Loucy (cell line): ENCODE measurements at regions not wholly inside any gene's neighbourhood (a gene's known extent, or its start where the extent isn't known, plus 50 kb on each side); places are given as distances from the start of the nearest gene placed in this dataset.

ENCODE experiments used
- EZH2phosphoT487 ChIP-seq: fragments of 200-600 bp; IDR thresholded peaks from 2 replicates; pipeline ENCODE4 v1.6.1; 2018; ENCODE audit warnings: antibody characterized with exemption, mild to moderate bottlenecking, moderate library complexity, borderline replicate concordance
- TF ChIP-seq, protein P1 (sequence below): fragments of 200-600 bp; sonication (generic); conservative IDR thresholded peaks from 2 replicates; pipeline ENCODE4 v1.5.1; 2014; ENCODE audit warnings: mild to moderate bottlenecking, antibody characterized with exemption, low read length

DNA sequence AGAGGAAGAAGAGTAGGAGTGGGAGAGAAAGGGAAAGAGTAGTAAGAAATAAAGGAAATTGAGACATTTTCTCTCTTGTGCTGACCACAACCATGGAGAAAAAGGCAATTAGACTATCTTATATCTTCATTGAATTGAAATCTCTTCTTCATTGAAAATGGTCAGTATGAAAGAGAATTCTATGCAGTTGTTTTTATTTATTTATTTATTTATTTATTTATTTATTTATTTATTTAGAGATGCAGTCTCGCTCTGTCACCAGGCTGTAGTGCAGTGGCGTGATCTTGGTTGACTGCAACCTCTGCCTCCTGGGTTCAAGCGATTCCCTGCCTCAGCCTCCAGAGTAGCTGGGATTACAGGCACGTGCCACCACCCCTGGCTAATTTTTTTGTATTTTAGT lies 447.1 kb downstream of the PTPRC start:
- TF ChIP-seq, protein P1, sequence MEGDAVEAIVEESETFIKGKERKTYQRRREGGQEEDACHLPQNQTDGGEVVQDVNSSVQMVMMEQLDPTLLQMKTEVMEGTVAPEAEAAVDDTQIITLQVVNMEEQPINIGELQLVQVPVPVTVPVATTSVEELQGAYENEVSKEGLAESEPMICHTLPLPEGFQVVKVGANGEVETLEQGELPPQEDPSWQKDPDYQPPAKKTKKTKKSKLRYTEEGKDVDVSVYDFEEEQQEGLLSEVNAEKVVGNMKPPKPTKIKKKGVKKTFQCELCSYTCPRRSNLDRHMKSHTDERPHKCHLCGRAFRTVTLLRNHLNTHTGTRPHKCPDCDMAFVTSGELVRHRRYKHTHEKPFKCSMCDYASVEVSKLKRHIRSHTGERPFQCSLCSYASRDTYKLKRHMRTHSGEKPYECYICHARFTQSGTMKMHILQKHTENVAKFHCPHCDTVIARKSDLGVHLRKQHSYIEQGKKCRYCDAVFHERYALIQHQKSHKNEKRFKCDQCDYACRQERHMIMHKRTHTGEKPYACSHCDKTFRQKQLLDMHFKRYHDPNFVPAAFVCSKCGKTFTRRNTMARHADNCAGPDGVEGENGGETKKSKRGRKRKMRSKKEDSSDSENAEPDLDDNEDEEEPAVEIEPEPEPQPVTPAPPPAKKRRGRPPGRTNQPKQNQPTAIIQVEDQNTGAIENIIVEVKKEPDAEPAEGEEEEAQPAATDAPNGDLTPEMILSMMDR = no peak
- TF ChIP-seq EZH2phosphoT487 = no peak
